GM21447 (cell line): ENCODE measurements at regions not wholly inside any gene's neighbourhood (a gene's known extent, or its start where the extent isn't known, plus 50 kb on each side); places are given as distances from the start of the nearest gene placed in this dataset.
"Not testable (repeated sequence)": the region's sequence is repeated elsewhere in the genome, so short reads cannot be mapped to it uniquely, and the experiment has no call there.

Experiments used
- ATAC-seq: cut with Tn5 transposase; IDR thresholded peaks from one replicate; pipeline ENCODE4 v1.9.1; 2021; ENCODE audit not compliant: unreplicated experiment

DNA sequence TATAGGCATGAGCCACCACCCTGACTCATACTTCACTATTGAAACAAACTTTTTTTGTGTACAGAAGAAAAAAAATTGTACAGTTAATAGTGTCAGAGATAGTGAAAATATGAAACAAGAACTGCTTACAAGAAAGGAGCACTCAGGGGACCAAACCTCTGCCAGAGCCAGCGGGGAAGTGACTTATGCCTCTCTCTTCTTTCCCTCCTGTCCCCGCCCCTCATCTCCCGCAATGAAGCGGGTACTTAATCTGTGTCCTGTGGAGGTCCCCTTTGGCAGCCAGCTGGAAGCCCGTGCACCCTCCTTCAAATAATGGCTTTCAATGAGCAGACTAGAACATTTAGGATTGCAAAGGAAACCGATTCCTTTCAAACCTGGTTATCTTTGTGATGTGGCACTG is 51.5 kb downstream of the PPIAL4A start:
- ATAC-seq: not testable (repeated sequence)

DNA sequence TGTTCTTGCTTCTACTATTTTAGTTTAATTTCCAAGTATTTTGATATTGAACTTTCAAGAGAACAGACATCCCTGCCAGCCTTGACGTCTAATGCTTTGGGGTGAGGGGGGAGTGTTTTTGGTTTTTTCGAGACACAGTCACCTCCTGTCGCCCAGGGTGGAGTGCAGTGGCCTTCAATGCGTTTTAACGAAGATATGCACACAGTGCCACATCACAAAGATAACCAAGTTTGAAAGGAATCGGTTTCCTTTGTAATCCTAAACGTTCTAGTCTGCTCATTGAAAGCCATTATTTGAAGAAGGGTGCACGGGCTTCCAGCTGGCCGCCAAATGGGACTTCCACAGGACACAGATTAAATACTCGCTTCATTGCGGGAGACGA is 52.3 kb downstream of the PPIAL4A start:
- ATAC-seq: not testable (repeated sequence)

DNA sequence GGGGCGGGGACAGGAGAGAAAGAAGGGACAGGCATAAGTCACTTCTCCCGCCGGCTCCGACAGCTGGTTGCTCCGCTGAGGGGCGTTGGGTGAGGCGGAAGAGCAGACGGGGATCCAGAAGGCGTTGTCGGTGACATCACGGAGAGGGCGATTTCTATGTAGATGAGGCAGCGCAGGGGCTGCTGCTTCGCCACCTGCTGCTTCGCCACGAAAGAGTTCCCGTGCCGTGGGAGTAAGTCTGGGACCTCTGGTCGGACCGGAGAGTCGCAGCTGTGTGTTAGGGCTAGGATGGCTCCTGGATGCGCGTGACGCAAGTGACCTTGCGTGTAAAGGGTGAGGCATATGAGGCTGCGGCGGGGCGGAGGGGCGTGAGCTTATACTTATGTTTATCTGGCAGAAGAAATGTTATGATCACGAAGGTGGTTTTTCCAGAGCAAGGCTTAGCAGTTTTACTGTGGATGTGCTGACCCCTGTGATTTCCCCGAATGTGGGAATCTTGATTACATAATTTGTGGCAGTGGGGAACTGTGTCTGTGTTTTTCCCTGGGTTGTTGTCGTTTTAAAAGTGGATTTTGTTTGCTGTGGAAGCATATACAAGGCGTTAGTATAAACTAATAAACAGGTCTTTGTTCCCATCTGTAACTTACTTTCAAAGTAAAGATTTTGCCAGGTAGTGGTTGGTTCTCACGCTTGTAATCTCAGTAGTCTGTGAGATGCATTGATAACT is 52.8 kb downstream of the PPIAL4A start:
- peak; percentile 80 for ATAC-seq

DNA sequence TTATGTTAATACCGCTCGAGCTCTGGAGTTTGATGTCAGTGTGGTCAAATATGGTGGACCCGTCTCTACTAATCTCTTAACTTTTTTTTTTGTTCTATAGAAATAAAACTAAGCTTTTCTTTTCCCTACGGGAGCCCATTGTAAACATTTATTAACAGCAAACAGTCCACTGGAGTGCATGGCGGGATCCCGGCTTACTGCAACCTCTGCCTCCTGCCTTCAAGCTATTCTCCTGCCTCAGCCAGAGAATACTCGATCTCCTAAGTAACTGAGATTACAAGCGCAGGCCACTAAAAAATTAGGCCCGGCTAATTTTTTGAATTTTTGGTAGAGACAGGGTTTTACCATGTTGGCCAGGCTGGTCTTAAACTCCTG is 53.4 kb downstream of the PPIAL4A start:
- ATAC-seq: not testable (repeated sequence)

DNA sequence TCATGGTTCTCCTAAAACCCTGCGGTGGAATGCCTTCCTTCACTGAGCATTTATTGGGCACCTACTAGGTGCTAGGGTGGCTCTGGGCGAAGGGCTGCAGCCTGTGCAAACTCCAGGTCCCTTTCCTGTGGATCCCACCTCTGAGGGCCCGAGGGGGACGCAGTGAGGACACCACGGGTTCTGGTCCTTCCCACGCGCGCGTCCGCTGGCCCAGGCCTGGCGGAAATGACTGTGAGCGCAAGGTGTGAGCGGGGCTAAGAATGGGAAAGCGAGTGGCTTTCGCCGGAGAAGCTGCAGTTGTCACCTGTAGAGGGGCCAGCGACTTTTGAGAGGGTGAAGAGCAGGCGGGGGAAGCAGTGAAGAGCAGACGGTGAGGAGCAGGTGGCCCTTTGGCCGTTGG is 55.1 kb downstream of the PPIAL4A start:
- not testable (repeated sequence) for ATAC-seq

DNA sequence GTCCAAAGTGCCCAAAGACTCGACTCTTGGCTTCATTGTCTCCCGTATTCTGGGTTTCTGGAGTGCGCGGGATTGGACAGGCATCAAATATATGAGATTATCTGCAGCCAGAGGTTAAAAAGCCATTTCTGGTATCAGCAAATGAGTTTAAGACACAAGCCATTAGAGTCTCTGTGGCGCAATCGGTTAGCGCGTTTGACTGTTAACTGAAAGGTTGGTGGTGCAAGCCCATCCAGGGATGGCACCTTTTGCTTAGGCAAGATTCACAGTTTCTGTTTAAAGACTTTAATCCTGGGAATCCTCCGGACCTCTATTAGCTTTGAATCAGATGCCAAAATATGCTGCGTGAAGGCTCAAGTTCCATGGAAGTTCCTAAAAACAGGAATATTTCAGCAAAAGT is 55.6 kb downstream of the PPIAL4A start:
- ATAC-seq: not testable (repeated sequence)

DNA sequence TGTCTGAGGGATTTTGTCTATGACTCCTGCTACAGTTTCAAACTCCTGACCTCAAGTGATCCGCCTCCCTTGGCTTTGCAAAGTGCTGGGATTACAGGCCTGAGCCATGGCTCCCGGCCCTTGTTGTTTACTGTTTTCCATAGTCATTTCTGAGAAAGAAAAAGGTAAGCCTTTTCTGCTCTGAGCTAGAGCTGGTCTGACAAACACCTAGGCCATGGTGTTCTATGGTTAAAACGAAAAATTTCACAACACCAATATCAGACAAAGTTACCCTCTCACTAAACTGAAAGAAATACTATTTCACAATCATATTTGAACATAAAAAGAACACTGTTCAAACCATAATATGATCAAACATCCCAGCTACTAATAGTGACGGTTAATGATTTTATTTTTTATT is 57.5 kb downstream of the PPIAL4A start:
- not testable (repeated sequence) for ATAC-seq

DNA sequence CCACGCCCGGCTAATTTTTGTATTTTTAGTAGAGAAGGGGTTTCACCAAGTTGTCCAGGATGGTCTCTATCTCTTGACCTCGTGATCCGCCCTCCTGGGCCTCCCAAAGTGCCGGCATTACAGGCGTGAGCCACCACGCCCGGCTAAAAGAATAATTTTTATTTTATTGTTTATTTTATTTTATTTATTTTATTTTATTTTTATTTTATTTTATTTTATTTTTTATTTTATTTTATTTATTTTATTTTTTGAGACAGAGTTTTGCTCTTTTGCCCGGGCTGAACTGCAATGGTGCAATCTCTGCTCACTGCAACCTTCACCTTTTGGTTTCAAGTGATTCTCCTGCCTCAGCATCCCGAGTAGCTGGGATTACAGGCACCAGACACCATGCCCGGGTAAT is 60.2 kb downstream of the PPIAL4A start:
- not testable (repeated sequence) for ATAC-seq

DNA sequence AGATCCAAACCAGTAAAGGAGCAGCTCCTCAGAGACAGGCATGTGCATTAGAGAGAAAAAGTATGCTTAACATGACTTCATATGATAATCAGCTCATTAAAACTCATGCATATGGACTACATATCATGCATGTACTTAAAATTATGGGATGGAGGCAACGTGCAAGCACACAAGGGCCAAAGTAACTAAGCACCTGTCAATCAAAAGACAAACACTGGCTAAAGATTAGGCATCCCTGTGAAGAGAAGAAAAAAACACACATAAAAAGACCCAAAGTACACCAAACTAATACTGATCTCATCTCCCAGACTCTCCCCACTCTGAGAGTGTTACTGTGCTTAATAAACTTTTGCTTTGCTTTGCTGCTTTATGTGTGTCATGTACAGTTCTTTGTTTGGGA is 61.1 kb downstream of the PPIAL4A start:
- not testable (repeated sequence) for ATAC-seq

DNA sequence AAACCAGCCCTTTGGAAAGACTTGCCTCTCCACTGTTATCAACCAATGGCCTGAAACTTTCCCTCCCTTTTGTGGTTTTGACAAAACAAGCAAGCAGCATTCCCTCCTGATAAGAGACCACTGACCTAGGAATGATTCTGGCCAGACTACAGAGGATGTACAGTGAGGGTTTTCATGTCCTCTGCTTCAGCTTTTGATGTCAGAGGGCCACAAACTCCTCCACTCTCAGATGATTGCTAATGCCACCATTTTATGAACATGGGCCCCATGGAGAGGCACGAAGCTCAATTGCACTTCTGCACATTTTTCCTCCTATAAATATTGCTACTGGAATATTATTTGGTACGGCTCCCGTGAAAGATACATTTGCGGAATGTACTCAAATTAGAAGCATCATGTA is 61.5 kb downstream of the PPIAL4A start:
- not testable (repeated sequence) for ATAC-seq

DNA sequence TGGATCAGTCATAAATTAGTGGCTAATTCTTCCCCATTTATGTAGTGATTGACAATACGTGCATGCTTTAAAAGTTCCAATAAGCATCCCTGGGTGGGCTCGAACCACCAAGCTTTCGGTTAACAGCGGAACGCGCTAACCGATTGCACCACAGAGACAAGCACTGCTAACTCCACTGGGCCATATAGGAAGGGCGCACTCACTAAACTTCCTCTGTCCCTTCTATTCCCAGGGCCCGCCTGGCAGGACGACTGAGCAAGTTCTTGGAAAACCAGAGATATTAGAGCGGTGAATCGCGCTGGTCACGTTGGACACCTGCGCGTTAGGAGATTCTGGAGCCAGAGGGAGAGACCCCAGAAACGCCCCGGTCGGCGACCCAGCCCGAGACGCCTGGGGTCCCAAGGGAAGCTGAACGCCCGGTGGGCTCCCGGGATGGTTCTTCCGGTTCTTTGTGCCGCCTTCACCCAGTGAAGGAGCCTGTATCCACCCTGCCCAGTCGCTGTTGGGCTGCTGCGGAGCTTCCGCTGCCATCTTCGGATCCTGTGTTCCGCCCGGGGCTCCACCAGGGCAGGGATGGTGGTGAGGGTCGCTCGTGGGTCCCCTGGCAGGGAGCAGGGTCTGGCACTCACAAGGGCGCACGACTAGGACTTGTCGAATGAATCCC is 62.8 kb downstream of the PPIAL4A start:
- ATAC-seq: not testable (repeated sequence)

DNA sequence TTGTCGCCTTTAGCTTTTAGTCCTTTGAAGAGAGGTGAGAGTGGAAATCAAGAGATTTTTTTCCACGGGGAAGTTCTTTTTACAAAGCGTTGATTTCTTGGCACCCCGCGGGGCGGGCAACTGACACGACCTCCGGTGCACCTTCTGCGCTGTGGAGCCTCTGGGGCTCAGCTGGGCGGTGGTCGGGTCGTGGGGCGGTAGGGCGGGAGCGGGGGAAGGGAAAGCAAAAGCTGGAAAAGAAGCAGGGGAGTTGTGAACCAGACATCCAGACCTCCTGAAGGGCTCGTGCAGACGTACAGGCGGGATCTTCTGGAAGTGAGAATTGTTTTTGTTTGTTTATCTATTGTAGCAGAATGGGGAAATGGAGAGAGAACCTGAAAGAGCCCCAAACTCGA is 63.3 kb downstream of the PPIAL4A start:
- not testable (repeated sequence) for ATAC-seq

DNA sequence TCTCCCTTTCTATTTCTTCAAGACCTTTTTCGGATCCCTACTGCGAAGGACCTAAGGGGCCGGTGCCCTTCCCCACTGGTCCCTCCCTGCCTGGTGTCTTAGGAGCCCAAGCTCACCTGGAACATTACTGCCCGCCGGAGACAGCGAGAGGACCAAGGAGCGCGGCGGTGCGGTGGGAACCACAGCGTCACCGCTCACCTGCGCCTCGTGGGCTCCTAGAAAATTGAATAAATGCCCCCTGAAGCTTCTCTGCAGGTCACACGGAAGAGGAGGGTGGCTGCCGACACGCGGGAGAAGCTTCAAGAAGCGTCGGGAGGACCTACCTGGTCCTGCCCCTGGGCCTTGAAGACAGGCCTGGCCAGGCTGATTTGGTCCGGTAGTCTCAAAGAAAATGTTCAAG is 65.2 kb downstream of the PPIAL4A start:
- no peak for ATAC-seq

DNA sequence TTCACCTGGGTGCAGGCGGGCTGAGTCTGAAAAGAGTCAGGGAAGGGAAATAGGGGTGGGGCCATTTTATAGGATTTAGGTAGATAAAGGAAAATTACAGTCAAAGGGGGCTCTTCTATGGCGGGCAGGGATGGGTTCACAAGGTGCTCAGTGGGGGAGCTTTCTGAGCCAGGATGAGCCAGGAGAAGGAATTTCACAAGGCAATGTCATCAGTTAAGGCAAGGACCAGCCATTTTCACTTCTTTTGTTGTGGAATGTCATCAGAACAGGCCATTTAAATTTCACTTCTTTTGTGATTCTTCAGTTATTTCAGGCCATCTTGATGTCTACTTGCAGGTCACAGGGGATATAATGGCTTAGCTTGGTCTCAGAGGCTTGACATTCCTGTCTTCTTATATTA is 66.4 kb downstream of the PPIAL4A start:
- not testable (repeated sequence) for ATAC-seq

DNA sequence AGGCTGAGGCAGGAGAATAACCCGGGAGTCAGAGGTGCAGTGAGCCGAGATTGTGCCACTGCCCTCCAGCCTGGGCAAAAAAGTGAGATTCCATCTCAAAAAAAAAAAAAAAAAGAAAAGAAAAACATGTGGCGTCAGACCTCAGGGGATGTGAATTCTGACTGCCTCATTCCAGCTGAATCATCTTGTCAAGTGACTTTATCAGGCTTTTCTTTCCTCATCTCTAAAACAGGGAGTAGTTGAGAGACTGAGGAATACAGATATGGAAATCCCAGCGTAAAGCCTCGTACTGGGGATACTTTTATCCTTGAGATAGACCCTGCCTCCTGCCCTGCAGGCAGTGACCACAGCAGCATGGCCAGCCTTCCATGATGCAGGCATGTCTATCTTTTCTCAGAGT is 76.4 kb downstream of the PPIAL4A start:
- ATAC-seq: not testable (repeated sequence)

DNA sequence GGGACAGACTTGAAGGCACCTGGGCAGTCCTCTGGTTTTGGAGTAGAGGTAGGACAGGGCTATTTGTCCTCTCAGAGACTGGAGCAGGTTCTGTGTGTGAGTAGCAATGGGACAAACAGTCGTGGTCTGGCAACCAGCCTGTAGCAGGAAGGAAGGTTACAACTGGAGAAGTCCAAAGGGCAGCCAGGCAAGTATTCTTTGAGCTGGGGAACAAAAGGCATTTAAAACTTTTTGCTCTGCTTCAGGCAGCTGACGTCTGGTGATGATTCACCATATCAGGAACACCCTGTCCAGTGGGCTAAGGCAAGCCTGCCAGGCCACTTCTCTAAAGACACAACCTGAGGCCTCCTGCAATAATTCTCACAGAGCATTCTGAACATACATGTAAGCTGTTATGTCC is 83.3 kb downstream of the PPIAL4A start:
- not testable (repeated sequence) for ATAC-seq

DNA sequence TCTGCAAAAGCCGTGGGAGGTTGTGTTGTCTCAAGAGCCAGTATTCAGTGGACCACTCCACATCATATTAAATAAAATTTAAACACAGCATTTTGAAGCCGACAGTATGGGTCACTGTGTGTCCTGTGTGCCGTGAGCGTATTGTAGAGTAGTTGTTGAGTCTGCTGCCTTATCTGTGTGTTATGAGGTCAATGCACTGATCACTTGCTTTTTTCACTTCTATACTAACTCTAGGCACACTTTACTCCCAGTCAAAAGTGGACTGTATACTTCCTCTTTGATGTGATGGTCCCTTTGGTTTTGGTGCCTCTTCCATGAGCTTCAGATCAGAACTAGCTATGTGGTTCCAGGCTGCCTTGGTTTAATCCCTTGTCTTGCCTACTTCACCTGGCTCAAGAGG is 84.3 kb downstream of the PPIAL4A start:
- ATAC-seq: not testable (repeated sequence)

DNA sequence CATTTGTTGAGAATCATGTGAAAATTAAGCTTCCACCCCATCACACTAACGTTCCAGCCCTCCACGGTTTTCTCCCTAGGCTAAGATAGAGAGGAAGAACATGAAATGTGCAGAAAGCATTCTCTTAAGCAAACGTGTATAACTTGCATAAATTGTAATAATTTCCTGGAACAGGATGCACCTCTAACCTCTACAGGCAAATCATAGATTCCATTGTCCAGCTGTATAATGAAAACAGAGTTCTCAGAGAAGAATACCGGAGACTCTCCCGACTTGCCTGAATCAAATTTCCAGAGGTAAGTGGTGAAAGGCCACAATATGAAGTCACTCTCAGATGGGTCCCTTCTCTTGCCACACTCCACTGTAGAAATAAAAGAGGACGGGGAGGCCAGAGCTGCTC is 87.7 kb downstream of the PPIAL4A start:
- ATAC-seq: not testable (repeated sequence)

DNA sequence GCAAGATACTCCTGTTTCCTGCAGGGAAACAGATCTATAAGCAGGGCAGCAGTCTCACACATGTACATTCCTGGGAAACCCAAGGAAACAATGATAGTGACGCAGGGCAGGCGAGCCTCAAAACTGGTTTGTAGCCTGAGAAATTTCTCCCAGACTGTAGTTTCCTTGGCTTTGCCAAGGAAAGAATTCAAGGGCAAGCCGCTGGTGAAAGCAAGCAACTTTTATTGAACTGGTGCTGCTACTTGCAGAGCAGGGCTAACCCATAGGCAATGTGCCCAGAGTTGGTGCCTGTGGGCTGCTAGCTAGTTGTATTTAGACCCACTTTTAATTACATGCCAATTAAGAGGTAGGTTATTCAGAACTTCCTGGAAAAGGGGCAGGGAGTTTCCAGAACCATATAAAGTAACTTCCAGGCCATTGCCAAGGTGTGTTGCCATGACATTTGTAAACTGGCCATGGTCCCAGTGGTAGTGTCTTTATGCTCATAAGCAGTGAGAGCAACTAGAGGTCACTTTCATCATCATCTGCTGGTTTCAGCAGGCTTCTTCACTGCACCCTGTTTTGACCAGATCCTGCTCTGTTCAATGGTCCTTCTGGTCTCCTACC is 92.0 kb downstream of the PPIAL4A start:
- ATAC-seq: not testable (repeated sequence)

DNA sequence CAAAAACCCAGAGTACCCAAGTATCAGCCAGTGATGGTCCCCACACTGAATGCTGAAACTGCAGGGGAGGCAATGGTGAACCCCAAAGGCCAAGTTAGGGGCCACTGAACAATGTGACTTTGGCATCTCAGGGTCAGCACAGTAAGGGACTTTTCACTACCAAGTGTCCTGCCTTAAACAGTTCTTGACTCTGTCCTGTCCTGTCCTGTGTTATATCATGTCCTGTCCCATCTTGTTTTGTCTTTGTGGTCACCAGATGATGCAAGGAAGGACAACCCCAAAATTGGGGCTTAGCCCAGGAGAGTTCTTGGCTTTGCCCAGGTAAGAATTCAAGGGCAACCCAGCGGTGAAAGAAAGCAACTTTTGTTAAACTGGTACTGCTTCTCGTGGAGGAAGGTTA is 105.0 kb downstream of the PPIAL4A start:
- ATAC-seq: not testable (repeated sequence)

DNA sequence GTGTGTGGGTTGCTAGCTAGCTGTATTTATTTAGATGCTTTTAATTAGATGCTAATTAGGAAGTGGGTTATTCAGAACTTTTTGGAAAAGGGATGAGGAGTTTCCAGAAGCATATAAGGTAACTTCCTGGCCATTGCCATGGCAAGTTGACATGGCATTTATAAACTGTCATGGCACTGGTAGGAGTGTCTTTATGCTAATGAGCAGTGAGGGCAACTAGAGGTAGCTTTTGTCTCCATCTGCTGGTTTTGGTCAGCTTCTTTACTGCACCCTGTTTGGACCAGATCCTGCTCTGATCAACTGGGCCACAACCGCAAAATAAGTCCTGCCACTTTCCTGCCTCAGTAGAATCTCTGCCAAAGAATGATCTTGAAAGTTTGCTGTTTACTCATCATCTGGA is 105.5 kb downstream of the PPIAL4A start:
- not testable (repeated sequence) for ATAC-seq

DNA sequence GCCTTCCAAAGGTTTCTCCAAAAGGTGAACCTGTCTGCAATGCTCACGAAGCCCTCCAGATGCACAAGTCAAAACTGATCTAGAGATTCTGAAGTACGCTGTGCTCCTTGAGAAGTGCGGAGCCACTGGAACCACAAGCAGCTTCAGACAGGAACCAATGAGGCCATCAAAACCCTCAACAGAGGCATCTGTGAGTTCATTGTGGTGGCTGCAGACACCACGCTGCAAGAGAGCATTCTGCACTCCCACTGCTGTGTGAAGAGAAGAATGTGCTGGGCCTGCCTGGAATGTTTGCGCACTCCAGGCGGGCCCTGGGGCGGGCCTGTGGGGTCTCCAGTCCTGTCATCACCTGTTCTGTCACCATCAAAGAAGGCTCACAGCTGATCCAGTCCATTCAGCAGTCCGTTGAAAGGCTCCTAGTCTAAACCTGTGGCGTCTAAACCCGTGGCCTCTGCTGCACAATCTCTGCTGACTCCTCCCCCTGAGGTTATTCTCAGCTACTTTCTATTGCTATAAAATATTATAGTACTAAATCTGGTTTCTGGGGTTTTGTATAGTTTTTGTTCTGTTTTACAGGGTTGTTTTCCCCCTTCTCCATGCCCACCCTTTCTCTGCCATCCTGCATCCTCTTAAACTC is 111.6 kb downstream of the PPIAL4A start:
- not testable (repeated sequence) for ATAC-seq
